Mucosa of descending colon (tissue), 3 donors: ENCODE measurements at regions not wholly inside any gene's neighbourhood (a gene's known extent, or its start where the extent isn't known, plus 50 kb on each side); places are given as distances from the start of the nearest gene placed in this dataset.

ENCODE experiments used
- ATAC-seq: fragments of 200-7000 bp; cut with Tn5 transposase; one replicate; pipeline ENCODE4 v1.9.1; 2020; ENCODE audit warnings: mild to moderate bottlenecking, moderate library complexity
- DNase-seq, 3 donors: peaks; one replicate each; pipeline ENCODE4 v3.0.0-alpha.2; 2020
- H3K36me3 ChIP-seq: fragments of 200-600 bp; one replicate; pipeline ENCODE4 v1.8.0; 2021; ENCODE audit warnings: low read depth, mild to moderate bottlenecking
- H3K4me1 ChIP-seq: fragments of 200-600 bp; one replicate; pipeline ENCODE4 v1.8.0; 2021; ENCODE audit warnings: low read depth, mild to moderate bottlenecking
- H3K4me3 ChIP-seq: fragments of 200-600 bp; one replicate; pipeline ENCODE4 v1.8.0; 2021; ENCODE audit warnings: mild to moderate bottlenecking
- H3K9me3 ChIP-seq: fragments of 200-600 bp; one replicate; pipeline ENCODE4 v1.8.0; 2021; ENCODE audit warnings: mild to moderate bottlenecking
- intact Hi-C, 2 donors: fragments of 100-400 bp; cut with DNase I in 1 of 2; cut with micrococcal nuclease in 1 of 2; formaldehyde crosslinking; loops; one replicate each; pipeline versions ENCODE4 v1.11.0 to v1.11.1; 2022; cut with DNase I, micrococcal nuclease
- TF ChIP-seq, protein P1 (sequence below): fragments of 200-600 bp; IDR thresholded peaks from one replicate; pipeline ENCODE4 v1.8.0; 2022; ENCODE audit warnings: antibody characterized with exemption, mild to moderate bottlenecking
- donor health status: DM: no; HTN: no; CAD: no; lungs with moderate emphysema.
- donor health status: DM: no; HTN: no; CAD: no.
- donor health status: DM: no; HTN: yes; CAD: no.

DNA sequence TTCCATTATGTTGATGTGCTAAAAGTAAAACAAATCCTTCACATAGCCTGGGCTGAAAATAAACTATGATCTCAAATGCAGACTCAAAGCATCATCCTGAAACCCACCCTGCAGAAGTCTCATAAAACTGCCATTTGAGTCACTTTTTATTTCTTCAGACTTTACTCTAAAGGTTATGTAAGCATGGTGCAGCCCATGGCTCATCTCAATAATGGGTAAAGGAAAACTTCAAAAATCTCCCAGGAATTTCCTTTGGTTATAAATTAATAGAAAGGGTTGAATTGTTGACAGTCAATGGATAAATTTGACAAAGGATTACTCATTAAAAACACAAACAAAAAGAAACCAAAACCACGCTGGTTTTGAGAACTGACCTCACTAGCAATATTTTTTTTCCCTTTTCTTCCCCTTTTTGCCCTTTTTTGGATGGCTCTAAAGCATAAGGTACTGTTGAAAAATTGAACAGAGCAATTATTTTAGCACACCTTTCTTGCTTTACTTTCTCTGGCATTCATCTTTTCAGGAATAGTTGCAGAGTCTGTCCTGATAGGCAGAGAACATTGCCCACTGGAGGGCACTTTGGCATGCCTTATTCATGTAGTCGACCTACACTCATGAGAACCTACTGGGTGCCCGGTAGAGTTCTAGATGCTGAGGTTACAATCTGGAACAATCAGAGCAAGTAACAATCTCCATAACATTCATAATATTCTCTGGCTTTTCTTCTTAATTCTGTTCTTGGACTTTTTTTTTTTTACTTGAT, 191.4 kb downstream of the TMEM167A start:
- H3K36me3 ChIP-seq, result no peaks in the 10 kb centered on the region
- ATAC-seq (no peak), DNase-seq (no peak)
- TF ChIP-seq, protein P1, sequence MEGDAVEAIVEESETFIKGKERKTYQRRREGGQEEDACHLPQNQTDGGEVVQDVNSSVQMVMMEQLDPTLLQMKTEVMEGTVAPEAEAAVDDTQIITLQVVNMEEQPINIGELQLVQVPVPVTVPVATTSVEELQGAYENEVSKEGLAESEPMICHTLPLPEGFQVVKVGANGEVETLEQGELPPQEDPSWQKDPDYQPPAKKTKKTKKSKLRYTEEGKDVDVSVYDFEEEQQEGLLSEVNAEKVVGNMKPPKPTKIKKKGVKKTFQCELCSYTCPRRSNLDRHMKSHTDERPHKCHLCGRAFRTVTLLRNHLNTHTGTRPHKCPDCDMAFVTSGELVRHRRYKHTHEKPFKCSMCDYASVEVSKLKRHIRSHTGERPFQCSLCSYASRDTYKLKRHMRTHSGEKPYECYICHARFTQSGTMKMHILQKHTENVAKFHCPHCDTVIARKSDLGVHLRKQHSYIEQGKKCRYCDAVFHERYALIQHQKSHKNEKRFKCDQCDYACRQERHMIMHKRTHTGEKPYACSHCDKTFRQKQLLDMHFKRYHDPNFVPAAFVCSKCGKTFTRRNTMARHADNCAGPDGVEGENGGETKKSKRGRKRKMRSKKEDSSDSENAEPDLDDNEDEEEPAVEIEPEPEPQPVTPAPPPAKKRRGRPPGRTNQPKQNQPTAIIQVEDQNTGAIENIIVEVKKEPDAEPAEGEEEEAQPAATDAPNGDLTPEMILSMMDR, result no peak
- no peak overlapping the region for H3K4me3 ChIP-seq
- H3K4me1 ChIP-seq, result no peaks in the 10 kb centered on the region
- intact Hi-C loops, result no loop called here
- H3K9me3 ChIP-seq, result no peaks in the 10 kb centered on the region

DNA sequence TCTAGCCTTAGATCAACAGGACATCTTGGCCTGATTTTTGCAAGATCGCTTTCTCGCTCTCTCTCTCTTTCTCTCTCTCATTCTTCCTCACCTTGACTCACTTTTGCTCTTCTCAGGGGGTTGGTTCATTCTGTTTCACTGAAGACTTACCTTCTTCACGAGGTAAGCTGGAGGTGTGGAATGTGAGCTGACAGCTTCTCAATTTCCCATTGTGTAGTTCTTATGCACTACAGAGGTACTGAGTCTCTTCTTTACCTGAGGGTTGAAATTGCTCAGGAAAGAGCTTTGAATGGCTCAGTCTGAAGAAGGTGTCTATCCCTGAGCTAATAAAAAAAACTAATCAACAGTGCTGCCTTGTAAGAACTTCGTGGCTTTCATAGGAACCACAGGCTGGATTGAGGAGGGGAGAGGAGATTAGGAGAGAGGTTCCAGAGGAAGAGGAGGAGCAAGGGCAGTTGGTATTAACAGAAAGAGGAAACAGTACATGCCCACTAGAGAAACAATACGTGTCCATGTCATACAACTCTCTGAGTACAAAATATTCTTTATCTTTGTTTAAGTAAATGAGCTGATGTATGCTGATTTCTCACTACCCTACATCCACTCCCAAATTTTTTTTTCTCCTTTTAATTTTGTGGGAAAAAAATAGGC, 192.2 kb downstream of the TMEM167A start:
- intact Hi-C loops, result no loop called here
- DNase-seq (no peak), ATAC-seq (no peak)
- TF ChIP-seq, protein P1, result no peak
- no peak overlapping the region for H3K4me3 ChIP-seq
- H3K9me3 ChIP-seq, result no peaks in the 10 kb centered on the region
- no peaks in the 10 kb centered on the region for H3K4me1 ChIP-seq
- H3K36me3 ChIP-seq, result no peaks in the 10 kb centered on the region

DNA sequence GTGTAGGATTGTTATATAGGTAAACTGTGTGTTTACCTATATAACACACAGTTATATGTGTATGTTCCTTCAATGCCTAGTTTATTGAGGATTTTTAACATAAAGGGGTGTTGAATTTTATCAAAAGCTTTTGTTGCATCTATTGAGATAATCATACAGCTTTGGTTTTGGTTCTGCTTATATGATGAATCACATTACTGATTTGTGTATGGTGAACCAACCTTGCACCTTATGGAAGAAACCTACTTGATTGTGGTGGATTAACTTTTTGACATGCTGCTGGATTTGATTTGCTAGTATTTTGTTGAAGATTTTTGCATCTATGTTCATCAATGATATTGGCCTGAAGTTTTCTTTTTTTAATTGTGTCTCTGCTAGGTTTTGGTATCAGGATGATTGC, 194.9 kb downstream of the TMEM167A start:
- intact Hi-C loops, result no loop called here
- no peak for ATAC-seq
- no peak for DNase-seq
- TF ChIP-seq, protein P1, result no peak
- no peak overlapping the region for H3K4me3 ChIP-seq
- no peaks in the 10 kb centered on the region for H3K9me3 ChIP-seq
- H3K36me3 ChIP-seq, result no peaks in the 10 kb centered on the region
- no peaks in the 10 kb centered on the region for H3K4me1 ChIP-seq

DNA sequence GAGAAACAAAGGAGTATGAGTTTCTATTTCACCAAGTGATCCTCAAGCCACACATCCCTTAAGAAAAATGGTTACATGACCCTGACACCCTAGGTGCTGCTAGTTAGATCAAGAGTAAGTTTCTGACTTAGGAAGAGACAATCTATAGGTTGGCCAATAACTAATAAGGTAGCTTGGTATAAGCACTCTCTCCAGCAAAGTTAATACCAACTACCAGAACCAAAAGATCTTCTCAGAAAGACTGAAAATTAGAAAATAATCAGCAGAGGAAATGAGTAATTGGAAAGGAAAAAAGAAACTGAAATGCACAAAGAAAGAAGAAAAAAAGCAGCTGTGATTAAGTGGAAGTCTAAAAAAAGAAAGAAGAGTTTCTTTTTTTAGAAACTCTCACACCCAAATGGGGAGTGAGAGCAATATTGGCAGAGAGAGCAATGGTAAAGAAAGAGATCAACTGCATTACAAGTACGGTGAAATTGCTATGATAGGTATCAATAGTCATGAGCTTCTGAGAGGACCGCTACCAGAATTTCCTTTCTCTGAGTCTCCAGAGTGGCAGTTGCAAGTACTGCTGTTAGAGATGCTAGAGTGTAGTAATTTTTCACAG, 195.5 kb downstream of the TMEM167A start:
- TF ChIP-seq, protein P1, result no peak
- DNase-seq (no peak), ATAC-seq (no peak)
- Histone ChIP-seq H3K4me3 (no peak overlapping the region), H3K36me3 (no peaks in the 10 kb centered on the region), H3K9me3 (no peaks in the 10 kb centered on the region), H3K4me1 (no peaks in the 10 kb centered on the region)
- intact Hi-C loops, result no loop called here

- no peaks in the 10 kb centered on the region for H3K9me3 ChIP-seq
- ATAC-seq (no peak), DNase-seq (no peak)
- H3K4me3 ChIP-seq, result no peak overlapping the region
- no peaks in the 10 kb centered on the region for H3K36me3 ChIP-seq
- H3K4me1 ChIP-seq, result no peaks in the 10 kb centered on the region
- TF ChIP-seq, protein P1, result no peak
- intact Hi-C loops, result no loop called here
Observed at GRCh38 chr5:82879089-82879488, 198.1 kb downstream of the TMEM167A start.
